ENCODE measurements at regions not wholly inside any gene's neighbourhood (a gene's known extent, or its start where the extent isn't known, plus 50 kb on each side); places are given as distances from the start of the nearest gene placed in this dataset.
"Not testable (repeated sequence)": the region's sequence is repeated elsewhere in the genome, so short reads cannot be mapped to it uniquely, and the experiment has no call there.

DNA sequence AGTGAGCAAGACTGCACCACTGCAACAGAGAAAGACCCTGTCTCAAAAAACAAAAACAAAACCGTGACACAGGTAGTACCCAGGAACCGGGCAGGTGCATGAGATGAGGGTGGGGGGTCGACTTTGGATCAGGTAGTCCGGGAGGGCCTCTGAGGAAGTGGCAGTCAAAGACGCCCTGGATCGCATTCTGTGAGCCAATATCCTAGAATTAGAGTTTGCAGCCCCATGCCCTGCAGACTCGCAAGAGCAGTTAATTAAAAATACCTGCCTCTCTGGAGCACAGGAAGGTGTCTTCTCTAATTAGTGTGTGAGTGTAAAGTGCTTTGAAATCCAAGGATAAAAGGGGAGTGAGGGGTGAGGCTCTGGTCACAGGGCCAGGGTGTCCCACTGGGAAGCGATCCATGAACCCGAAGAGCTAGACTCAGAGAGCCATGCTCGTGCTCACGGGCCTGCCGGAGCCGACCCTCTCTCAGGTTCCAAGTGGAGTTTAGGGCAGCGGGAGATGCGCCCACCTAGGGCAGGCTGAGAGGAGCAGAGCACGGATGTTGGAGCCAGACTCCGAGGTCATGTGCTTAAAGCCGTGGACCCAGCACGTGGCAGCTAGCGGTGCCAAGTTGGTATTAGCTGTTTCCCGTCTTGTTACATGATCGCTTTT lies 74.7 kb upstream of the PTPN1 start:
- DNase-seq: no peak

DNA sequence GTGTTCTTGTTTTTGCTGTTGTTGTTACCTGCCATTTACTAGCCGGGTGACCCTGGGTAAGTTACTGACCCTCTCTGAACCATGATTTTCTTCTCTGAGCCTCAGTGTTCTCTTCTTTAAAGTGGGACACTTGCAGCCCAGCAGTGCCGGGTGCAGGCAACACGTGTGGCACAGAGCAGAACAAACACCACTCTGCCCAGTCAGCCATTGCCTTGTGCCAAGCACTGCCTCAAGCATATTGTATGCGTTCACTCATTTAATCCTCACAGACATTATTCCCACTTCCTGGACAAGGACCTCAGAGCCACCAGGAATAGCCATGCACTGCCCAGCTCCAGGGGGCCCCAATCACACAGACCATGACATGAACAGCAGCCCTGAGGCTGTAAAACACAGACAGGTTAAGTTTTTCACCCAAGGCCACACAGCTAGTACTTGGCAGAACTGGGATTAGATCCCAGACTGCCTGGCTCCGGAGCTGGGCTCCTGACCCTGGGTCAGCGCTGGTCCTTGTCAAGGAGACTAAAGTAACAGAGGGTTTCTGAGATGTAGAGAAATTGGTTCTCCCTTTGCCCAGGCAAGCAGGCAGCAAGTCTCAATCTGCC lies 74.0 kb upstream of the PTPN1 start:
- DNase-seq: no peak

- DNase-seq: no peak
Observed at GRCh38 chr20:50436696-50437095, 73.5 kb upstream of the PTPN1 start.

GRCh38 chr20:50438986-50439407 lies 71.2 kb upstream of the PTPN1 start:
- DNase-seq: no peak

DNA sequence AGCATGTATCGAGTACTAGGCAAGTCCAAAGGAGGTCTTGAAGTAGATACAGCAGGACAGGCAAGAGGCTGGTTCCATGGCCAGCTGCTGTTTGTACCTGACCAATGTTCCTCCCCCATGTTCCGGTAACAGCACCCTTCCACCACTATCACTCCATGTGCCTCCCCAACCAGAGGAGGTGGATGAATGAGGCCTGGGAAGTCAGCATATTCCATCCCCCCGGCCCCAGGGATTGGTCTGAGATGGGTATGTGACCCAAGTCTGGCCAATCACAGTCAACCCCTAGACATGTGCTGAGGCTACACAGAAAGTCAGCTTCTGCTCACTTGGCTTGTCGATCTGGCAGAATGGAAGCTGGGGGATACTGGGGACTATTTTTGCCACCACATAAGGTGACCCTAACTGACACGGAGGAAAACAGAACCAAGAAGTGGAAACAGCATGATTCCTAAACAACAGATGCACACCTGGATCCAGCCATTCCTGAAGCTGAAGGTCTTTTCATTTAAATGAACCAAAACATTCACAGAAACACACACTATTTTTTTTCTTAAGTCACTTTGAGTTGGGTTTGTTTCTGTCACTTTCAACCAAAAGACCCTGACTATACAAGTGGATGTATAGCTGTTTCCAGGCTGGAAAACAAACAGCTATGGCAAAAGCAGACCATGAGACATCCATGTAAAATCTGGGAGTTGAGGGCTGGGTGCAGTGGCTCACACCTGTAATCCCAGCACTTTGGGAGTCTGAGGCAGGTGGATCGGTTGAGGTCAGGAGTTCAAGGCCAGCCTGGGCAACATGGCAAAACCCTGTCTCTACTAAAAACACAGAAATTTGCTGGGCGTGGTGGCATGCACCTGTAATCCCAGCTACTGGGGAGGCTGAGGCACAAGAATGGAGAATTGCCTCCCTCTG lies 70.4 kb upstream of the PTPN1 start:
- no peak for DNase-seq

DNA sequence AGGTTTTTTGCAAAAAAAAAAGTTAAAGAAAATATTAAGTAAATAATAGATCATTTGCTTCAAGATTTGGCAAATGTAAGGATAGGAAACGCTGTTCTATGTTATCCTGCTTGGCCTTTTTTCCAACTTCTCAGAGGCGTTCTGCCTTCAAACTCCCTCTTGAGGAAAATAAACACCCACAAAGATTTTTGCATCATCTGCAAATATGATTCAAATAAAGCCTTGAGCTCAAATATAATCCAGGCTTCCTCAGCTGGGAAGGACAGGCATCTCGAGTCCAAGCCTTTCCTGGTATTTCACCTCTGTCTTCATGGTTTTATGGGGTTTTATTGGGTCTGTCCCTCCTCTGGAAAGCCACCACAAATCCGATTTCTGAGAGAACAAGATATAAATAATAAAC lies 67.7 kb upstream of the PTPN1 start:
- DNase-seq: no peak

GRCh38 chr20:50445354-50446151 lies 64.6 kb upstream of the PTPN1 start:
- DNase-seq: peak in 1 of 2 donors; percentile 11

GRCh38 chr20:50446351-50447101 lies 63.7 kb upstream of the PTPN1 start:
- DNase-seq: no peak

- no peak for DNase-seq
Observed at GRCh38 chr20:50447102-50447804, 62.9 kb upstream of the PTPN1 start.

GRCh38 chr20:50447817-50448216 lies 62.4 kb upstream of the PTPN1 start:
- no peak for DNase-seq

- not testable (repeated sequence) for DNase-seq
Observed at GRCh38 chr20:50448625-50449403, 61.4 kb upstream of the PTPN1 start.

DNA sequence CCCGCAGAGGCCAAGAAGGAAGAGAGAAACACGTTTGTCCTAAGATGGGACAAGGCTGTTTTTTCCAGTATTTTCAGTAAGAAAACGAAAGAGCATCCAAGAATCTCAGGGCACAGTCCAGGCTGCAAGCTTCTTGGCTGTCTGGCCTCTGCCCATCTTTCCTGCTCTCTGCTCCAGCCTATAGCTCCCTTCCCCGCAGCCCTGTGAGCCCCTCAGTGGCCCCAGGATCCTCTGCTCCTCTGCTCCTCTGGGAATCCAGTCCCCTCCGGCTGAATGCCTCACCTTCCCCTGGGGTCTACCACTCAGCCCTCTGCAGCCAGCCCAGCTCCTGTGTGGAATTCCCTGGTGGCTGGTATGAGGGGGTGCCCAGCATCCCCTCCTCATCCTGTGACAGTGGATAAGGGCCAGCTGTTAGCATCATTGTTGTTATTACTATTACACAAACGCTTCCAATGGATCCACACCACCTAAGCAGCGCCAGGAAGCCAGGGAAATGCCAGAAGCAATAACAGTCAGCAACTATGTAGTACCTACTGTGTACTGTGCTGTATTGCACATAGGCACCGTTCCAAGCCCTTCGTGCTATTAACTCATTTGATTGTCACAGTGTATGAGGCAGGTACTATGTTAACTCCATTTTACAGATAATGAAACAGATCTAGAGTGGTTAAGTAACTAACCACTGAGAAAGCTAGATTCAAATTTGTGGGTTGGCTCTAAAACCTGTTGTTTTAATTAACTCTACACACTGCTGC lies 60.3 kb upstream of the PTPN1 start:
- no peak for DNase-seq

GRCh38 chr20:50450493-50450826 lies 59.7 kb upstream of the PTPN1 start:
- no peak for DNase-seq

GRCh38 chr20:50450881-50451752 lies 59.1 kb upstream of the PTPN1 start:
- DNase-seq: peak; percentile 39 to 46

GRCh38 chr20:50451792-50452425 lies 58.3 kb upstream of the PTPN1 start:
- not testable (repeated sequence) for DNase-seq

- DNase-seq: no peak
Observed at GRCh38 chr20:50453533-50454244, 56.5 kb upstream of the PTPN1 start.

- not testable (repeated sequence) for DNase-seq
Observed at GRCh38 chr20:50455245-50455644, 54.9 kb upstream of the PTPN1 start.

Data from bone marrow (tissue), 2 donors.